Activated T-cell treated with anti-CD3 and anti-CD28 coated beads, Interleukin-2, amount 50 U/mL, for 72 hours (primary cell): ENCODE measurements at regions not wholly inside any gene's neighbourhood (a gene's known extent, or its start where the extent isn't known, plus 50 kb on each side); places are given as distances from the start of the nearest gene placed in this dataset.
"Not testable (repeated sequence)": the region's sequence is repeated elsewhere in the genome, so short reads cannot be mapped to it uniquely, and the experiment has no call there.

Experiments used
- ATAC-seq, 2 donors: fragments of 150-1000 bp; cut with Tn5 transposase; replicated peaks in 1 of 2; 2 replicates each; pipeline ENCODE4 v1.10.0; 2021; ENCODE audit warnings: moderate library complexity in 2 of 2, mild to moderate bottlenecking in 1 of 2
- DNase-seq, 2 donors: peaks; one replicate each; pipeline ENCODE4 v3.0.0; 2021 to 2022; ENCODE audit warnings: mixed read lengths in 1 of 2
- H3K27ac Mint-ChIP-seq: one replicate; pipeline ENCODE4 v1.8.0; 2022; ENCODE audit warnings: mild to moderate bottlenecking, moderate library complexity, mixed read lengths
- H3K27me3 Mint-ChIP-seq: one replicate; pipeline ENCODE4 v1.8.0; 2022; ENCODE audit warnings: low read depth, mixed read lengths
- H3K36me3 Mint-ChIP-seq, 2 donors: one replicate each; pipeline ENCODE4 v1.8.0; 2022; ENCODE audit warnings: mixed read lengths in 2 of 2, mild to moderate bottlenecking in 1 of 2; ENCODE audit not compliant: insufficient read depth in 2 of 2
- H3K4me1 Mint-ChIP-seq: one replicate; pipeline ENCODE4 v1.8.0; 2022; ENCODE audit warnings: low read depth, mixed read lengths
- H3K4me3 Mint-ChIP-seq, 2 donors: one replicate each; pipeline ENCODE4 v1.8.0; 2022; ENCODE audit warnings: mild to moderate bottlenecking in 2 of 2, mixed read lengths in 2 of 2, moderate library complexity in 2 of 2
- H3K9me3 Mint-ChIP-seq, 2 donors: one replicate each; pipeline ENCODE4 v1.8.0; 2022; ENCODE audit warnings: mixed read lengths in 2 of 2

DNA sequence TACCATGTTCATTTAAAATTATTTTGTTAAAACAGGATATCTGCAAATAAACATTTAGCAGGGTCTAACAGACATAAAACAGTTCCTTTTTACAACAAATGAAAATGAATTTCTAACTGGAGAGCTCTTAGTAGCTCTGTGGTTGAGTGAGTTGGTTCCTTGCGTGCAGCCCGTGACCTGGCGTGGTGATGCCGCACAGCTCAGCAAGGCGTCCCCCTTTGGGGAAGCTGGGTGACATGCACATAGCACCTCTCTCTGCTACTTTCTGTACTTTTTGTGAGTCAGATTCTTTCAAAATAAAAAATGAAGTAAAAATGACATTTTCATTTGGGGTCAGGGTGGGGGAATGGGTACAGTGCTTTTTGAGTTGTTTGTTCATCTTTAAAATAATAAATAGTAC, 73.3 kb upstream of the CRYM start:
- ATAC-seq, DNase-seq, H3K27ac Mint-ChIP-seq, H3K4me1 Mint-ChIP-seq, H3K4me3 Mint-ChIP-seq, H3K9me3 Mint-ChIP-seq, H3K27me3 Mint-ChIP-seq, H3K36me3 Mint-ChIP-seq: not testable (repeated sequence)

DNA sequence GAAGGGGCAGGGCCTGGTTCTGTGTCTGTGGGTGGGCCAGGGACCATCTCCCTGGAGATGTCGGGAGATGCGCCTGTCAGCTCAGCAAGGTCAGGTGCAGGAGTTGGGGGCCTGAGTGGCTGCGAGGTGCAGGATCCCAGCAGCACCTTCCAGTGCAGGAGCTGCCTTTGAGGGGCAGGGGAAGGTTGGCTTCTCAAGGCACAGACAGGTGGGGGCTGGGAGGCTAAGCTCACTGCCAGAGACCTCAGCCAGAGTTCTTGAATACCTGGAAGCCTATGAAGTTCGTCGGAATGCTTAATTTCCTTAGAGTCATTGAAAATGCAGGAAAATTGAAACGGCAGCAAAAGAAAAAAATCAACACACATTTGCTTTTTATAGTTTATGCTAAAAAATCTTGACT, 72.8 kb upstream of the CRYM start:
- not testable (repeated sequence) for H3K27me3 Mint-ChIP-seq, DNase-seq, H3K27ac Mint-ChIP-seq, H3K9me3 Mint-ChIP-seq, H3K4me1 Mint-ChIP-seq, H3K36me3 Mint-ChIP-seq, ATAC-seq, H3K4me3 Mint-ChIP-seq

DNA sequence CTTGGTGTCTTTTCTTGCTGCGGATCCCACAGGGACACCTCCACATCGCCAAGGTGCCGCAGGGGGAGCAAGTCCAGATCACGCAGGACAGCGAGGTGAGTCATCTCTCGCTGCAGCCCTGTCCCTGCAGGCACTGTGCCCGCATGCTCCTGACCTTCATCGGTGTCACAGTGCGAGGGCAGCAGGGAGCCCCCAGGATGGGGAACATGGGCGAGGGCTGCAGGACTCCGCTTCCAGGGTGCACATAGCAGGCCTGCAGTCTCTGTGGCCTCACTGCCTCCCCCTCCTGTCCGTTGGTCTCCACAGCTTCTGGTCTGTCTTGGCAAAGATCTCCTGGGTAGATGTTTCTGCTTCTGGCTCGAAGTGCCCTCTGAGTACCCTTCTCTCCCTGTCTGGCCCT, 71.2 kb upstream of the CRYM start:
- not testable (repeated sequence) for DNase-seq, H3K27me3 Mint-ChIP-seq, H3K36me3 Mint-ChIP-seq, H3K9me3 Mint-ChIP-seq, H3K4me1 Mint-ChIP-seq, H3K27ac Mint-ChIP-seq, H3K4me3 Mint-ChIP-seq, ATAC-seq

DNA sequence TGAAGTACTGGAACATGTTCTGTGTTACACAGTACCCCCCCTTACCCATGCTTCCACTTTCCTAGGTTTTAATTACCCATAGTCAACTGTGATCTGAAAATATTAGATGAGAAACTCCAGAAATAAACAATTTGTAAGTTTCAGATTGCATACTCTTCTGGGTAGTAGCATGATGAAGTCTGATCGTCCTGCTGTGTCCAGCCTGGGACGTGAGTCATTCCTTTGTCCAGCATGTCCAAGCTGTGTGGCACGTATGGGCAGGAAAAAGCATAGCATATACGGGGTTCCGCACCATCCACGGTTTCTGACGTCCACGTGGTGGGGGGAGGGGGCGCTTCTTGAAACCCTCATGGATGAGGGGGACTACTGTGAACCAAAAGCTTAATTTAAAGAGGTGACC, 70.7 kb upstream of the CRYM start:
- not testable (repeated sequence) for H3K4me3 Mint-ChIP-seq, H3K9me3 Mint-ChIP-seq, H3K27ac Mint-ChIP-seq, H3K36me3 Mint-ChIP-seq, H3K27me3 Mint-ChIP-seq, H3K4me1 Mint-ChIP-seq, DNase-seq, ATAC-seq

DNA sequence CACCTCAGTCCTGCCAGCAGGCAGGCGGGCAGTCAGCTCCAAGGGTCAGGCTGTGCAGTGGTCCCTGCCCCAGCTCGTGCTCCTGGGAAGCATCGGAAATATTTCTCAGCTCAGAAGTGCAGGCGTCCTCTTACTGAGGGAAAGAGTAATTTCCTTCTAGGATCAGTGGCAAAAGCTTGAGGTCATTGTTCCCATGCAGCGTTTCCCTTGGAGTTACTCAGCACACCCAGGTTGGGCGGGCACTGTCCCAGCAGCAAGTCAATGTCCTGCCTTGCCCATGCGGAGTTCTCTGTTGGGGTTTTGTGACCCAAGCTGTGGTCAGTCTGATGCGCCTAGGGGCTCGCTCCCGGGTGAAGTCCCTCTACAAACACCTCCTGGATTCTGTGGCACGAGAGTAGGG, 69.4 kb upstream of the CRYM start:
- not testable (repeated sequence) for H3K9me3 Mint-ChIP-seq, H3K27me3 Mint-ChIP-seq, H3K4me1 Mint-ChIP-seq, ATAC-seq, H3K27ac Mint-ChIP-seq, H3K4me3 Mint-ChIP-seq, H3K36me3 Mint-ChIP-seq, DNase-seq

DNA sequence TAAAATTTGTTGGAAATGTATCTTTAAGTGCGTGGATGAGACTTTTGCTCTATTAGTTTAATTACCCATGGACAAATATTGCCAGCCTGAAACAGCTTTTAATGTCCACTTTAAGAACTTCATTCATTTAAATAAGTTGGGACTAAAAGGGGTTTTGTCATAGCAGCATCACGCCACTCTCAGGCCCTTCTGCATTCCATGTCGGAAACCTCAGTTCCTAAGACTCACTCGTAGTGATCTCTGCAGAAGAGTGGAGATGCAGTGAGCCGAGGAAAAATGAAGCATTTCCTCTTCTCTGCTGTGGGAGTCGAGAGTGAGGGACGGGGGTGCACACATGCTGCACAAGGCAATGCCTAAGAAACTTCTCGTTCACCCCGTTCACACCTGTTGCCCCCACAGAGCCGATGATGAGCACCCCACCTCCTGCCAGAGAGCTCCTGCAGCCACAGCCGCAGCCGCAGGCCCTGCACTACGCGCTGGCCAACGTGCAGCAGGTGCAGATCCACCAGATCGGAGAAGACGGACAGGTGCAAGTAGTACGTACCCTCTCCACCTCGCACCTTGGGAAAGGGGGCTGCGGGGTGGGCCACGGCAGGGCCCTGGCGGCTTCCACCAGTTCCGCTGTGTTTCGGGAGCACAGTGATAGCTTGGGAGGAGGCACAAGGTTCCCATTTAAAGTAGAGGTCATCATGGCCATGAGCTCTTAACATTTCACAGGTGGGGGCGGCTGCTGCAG, 68.8 kb upstream of the CRYM start:
- not testable (repeated sequence) for H3K27me3 Mint-ChIP-seq, H3K4me1 Mint-ChIP-seq, DNase-seq, H3K27ac Mint-ChIP-seq, H3K4me3 Mint-ChIP-seq, ATAC-seq, H3K36me3 Mint-ChIP-seq, H3K9me3 Mint-ChIP-seq

DNA sequence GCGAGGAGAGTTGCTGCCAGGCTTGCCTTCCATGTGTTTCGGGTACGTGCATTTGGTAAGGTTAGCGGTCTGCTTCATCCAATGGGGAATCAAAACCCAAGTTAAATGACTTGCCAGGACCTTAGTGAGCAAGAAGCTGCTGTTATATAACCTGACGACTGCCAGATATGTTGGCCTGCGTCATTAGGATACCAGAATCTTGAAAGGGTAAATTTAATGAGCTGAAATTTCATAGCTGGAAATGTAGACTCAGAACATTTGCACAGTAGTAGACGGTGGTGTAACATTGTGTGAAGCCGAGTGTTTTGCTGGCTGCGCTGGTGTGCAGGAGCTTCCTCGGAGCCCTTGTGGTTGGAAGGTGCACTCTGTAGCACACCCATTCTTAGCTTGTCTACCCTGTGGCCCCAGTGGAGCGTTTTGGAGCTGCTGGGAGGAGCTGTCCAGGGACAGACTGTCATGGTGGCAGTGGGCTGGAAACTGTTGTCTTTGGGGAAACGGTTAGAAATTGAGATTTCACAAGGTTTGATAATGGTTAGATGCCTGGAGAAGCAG, 66.3 kb upstream of the CRYM start:
- not testable (repeated sequence) for H3K4me3 Mint-ChIP-seq

DNA sequence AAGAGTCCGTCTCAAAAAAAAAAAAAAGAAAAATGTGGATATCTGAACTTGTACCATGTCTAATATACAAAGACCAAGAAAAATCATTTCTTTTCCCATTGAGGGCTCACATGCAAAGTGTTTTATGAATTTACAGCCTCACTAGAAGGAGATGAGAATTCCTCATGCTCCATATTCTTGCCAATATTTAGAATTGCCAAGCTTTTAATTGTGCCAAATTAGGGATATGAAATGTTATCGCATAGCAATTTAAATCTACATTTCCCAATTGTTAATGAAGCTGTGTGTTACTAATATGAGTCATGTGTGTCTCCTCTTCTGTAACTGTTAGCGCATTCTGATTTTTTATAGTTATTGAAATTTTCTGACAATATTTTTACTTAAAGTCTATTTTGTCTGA, 63.0 kb upstream of the CRYM start:
- DNase-seq (no peak), ATAC-seq (no peak)
- H3K27me3 Mint-ChIP-seq, result peaks cover 7% of the 10 kb centered on the region
- H3K4me3 Mint-ChIP-seq, result no peak overlapping the region
- peaks cover 15% of the 10 kb centered on the region for H3K4me1 Mint-ChIP-seq
- no peaks in the 10 kb centered on the region for H3K36me3 Mint-ChIP-seq
- no peaks in the 10 kb centered on the region for H3K9me3 Mint-ChIP-seq
- H3K27ac Mint-ChIP-seq, result no peak overlapping the region

More for the DNA sequence above, 66.3 kb upstream of the CRYM start:
- not testable (repeated sequence) for H3K4me1 Mint-ChIP-seq, ATAC-seq, H3K27ac Mint-ChIP-seq, DNase-seq, H3K27me3 Mint-ChIP-seq, H3K36me3 Mint-ChIP-seq, H3K9me3 Mint-ChIP-seq

DNA sequence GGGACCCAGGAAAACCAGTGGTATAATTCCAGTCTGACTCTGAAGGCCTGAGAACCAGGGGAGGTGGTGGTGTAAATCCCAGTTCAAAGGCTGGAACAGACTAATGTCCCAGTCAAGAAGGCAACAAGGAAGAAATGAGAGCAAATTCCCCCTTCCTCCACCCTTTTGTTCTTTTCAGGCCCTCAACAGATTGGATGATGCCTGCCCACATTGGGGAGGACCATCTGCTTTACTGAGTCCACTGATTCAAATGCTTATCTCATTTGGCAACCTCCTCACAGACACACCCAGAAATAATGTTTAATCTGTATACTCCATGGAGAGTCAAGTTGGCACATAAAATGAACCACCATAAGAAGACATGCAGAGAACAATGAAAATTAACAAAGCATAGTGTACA, 61.9 kb upstream of the CRYM start:
- no peak for ATAC-seq
- no peak overlapping the region for H3K4me3 Mint-ChIP-seq

DNA sequence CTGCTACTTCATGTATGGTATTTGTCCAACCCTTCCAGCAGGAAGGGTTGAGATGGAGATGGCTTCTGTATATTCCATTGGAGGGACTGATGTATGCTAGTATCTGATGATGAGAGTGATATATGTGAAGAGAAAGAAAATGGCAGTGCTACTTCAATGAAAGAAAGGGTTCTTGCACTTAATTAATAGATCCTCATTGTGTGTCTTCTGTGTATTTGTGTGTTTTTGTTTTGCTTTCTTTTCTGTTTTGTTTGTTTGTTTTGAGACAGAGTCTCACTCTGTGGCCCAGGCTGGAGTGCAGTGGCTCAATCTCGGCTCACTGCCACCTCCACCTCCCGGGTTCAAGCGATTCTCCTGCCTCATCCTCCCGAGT, 61.2 kb upstream of the CRYM start:
- H3K4me3 Mint-ChIP-seq, result no peak overlapping the region
- H3K27ac Mint-ChIP-seq, result no peak overlapping the region
- no peak for DNase-seq
- ATAC-seq, result no peak
- H3K27me3 Mint-ChIP-seq, result peaks cover 15% of the 10 kb centered on the region
- no peaks in the 10 kb centered on the region for H3K36me3 Mint-ChIP-seq
- H3K9me3 Mint-ChIP-seq, result no peaks in the 10 kb centered on the region
- peaks cover 15% of the 10 kb centered on the region for H3K4me1 Mint-ChIP-seq

More for the DNA sequence above, 61.9 kb upstream of the CRYM start:
- DNase-seq, result no peak
- no peaks in the 10 kb centered on the region for H3K9me3 Mint-ChIP-seq
- H3K4me1 Mint-ChIP-seq, result peaks cover 15% of the 10 kb centered on the region
- no peaks in the 10 kb centered on the region for H3K36me3 Mint-ChIP-seq
- H3K27me3 Mint-ChIP-seq, result peaks cover 14% of the 10 kb centered on the region
- H3K27ac Mint-ChIP-seq, result no peak overlapping the region

DNA sequence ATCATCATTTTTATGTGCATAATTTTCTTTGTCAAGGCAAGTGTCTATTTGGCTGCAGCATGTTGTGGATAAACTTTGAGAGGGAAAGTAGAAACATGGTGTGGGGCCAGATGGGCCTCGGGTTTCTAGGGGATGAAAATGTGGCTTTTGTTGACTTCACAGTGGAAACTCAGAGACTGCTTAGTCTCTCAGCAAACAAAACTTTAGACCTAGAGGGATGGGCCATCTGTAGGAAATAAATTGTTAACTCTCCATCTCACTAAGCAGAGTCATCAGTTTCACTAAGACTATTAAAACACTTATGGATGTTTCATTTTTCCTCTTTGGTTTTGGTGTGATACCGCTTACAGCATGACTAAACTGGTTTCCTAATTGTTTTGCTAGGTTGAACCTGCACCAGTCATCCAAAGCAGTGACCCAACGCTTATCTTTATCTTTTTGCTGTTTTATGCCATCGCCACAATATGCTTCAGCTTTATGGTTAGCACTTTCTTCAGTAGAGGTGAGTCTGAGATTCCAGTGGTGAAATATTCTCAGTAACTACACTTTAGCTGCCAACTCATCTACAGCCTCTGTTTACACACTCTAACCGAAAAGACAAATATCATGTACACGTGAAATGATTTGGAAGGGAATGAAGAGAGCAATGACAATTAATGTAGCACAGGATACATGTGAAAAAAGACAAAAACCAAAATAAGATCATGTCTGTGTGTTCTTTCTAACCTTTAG, 60.6 kb upstream of the CRYM start:
- no peaks in the 10 kb centered on the region for H3K36me3 Mint-ChIP-seq
- no peaks in the 10 kb centered on the region for H3K9me3 Mint-ChIP-seq
- DNase-seq, result peak in 1 of 2 donors; percentile 5
- H3K4me3 Mint-ChIP-seq, result no peak overlapping the region
- H3K27me3 Mint-ChIP-seq, result peaks cover 19% of the 10 kb centered on the region
- H3K27ac Mint-ChIP-seq, result no peak overlapping the region
- peak; percentile 91 to 97 for ATAC-seq
- peaks cover 15% of the 10 kb centered on the region for H3K4me1 Mint-ChIP-seq

DNA sequence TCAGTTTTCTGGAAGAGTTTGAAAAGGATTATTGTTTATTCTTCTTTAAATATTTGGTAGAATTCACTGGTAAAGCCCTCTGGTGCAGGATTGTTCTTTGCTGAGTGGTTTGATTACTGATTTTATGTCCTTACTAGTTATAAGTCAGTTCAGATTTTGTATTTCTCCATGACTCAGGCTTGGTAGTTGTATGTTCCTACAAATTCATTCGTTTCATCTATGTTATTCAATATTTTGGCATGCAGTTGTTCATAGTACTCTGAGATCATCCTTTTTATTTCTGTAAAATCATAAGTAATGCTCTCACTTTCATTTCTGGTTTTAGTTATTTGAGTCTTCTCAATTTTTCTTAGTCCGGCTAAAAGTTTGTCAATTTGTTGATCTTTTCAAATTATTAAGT, 58.1 kb upstream of the CRYM start:
- H3K36me3 Mint-ChIP-seq, result no peaks in the 10 kb centered on the region
- H3K27ac Mint-ChIP-seq, result no peak overlapping the region
- H3K9me3 Mint-ChIP-seq, result no peaks in the 10 kb centered on the region
- peaks cover 37% of the 10 kb centered on the region for H3K27me3 Mint-ChIP-seq
- ATAC-seq, result no peak
- DNase-seq, result no peak
- peaks cover 15% of the 10 kb centered on the region for H3K4me1 Mint-ChIP-seq
- H3K4me3 Mint-ChIP-seq, result no peak overlapping the region

DNA sequence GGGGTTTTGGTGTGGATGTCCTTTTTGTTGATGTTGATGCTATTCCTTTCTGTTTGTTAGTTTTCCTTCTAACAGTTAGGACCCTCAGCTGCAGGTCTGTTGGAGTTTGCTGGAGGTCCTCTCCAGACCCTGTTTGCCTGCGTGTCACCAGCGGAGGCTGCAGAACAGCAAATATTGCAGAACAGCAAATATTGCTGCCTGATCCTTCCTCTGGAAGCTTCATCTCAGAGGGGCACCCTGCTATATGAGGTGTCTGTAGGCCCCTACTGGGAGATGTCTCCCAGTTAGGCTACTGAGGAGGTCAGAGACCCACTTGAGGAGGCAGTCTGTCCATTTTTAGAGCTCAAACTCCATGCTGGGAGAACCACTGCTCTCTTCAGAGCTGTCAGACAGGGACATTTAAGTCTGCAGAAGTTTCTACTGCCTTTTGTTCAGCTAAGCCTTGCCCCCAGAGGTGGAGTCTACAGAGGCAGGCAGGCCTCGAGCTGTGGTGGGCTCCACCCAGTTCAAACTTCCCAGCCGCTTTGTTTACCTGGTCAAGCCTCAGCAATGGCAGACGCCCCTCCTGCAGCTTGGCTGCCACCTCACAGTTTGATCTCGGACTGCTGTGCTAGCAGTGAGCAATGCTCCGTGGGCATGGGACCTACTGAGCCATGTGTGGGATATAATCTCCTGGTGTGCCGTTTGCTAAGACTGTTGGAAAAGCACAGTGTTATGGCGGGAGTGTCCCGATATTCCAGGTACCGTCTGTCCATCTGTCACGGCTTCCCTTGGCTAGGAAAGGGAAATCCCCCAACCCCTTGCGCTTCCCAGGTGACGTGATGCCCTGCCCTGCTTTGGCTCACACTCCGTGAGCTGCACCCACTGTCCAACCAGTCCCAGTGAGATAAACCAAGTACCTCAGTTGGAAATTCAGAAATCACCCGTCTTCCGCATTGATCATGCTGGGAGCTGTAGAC, 56.4 kb upstream of the CRYM start:
- peaks cover 14% of the 10 kb centered on the region for H3K4me1 Mint-ChIP-seq
- not testable (repeated sequence) for H3K4me3 Mint-ChIP-seq, DNase-seq, ATAC-seq, H3K27ac Mint-ChIP-seq, H3K36me3 Mint-ChIP-seq, H3K9me3 Mint-ChIP-seq
- H3K27me3 Mint-ChIP-seq, result peaks cover 46% of the 10 kb centered on the region
